ENCODE measurements at regions not wholly inside any gene's neighbourhood (a gene's known extent, or its start where the extent isn't known, plus 50 kb on each side); places are given as distances from the start of the nearest gene placed in this dataset.

- H3K9me3 ChIP-seq (ENCODE audit: control insufficient read depth, insufficient read depth, low read length): peaks cover 12% of the 10 kb centered on the region; the same call in 1 of the 2 replicates
- H3K9ac ChIP-seq (ENCODE audit: low read depth, low read length): no peak overlapping the region
- no peaks in the 10 kb centered on the region for H3K27me3 ChIP-seq (ENCODE audit: control insufficient read depth, insufficient read depth, low read length)
- H3K36me3 ChIP-seq (ENCODE audit: control insufficient read depth, insufficient read depth, low read length): no peaks in the 10 kb centered on the region
- no peak overlapping the region for H3K4me3 ChIP-seq (ENCODE audit: low read depth, low read length)
- H3K4me1 ChIP-seq (ENCODE audit: control insufficient read depth, insufficient read depth, low read length): peaks cover 23% of the 10 kb centered on the region
- no peak overlapping the region for H3K27ac ChIP-seq (ENCODE audit: low read depth, low read length)
Measured at GRCh38 chr6:128738112-128738511, 144.8 kb upstream of the LAMA2 start.

GRCh38 chr6:128736780-128737179 lies 146.2 kb upstream of the LAMA2 start:
- Histone ChIP-seq H3K4me1 (ENCODE audit: control insufficient read depth, insufficient read depth, low read length) (peaks cover 16% of the 10 kb centered on the region), H3K9ac (ENCODE audit: low read depth, low read length) (no peak overlapping the region), H3K36me3 (ENCODE audit: control insufficient read depth, insufficient read depth, low read length) (no peaks in the 10 kb centered on the region), H3K9me3 (ENCODE audit: control insufficient read depth, insufficient read depth, low read length) (peaks cover 7% of the 10 kb centered on the region; the same call in 1 of the 2 replicates), H3K27me3 (ENCODE audit: control insufficient read depth, insufficient read depth, low read length) (no peaks in the 10 kb centered on the region), H3K27ac (ENCODE audit: low read depth, low read length) (peak overlapping the region; percentile 21), H3K4me3 (ENCODE audit: low read depth, low read length) (no peak overlapping the region)

- H3K27me3 ChIP-seq (ENCODE audit: control insufficient read depth, insufficient read depth, low read length): no peaks in the 10 kb centered on the region
- no peaks in the 10 kb centered on the region for H3K36me3 ChIP-seq (ENCODE audit: control insufficient read depth, insufficient read depth, low read length)
- no peak overlapping the region for H3K4me3 ChIP-seq (ENCODE audit: low read depth, low read length)
- no peak overlapping the region for H3K27ac ChIP-seq (ENCODE audit: low read depth, low read length)
- no peaks in the 10 kb centered on the region for H3K9me3 ChIP-seq (ENCODE audit: control insufficient read depth, insufficient read depth, low read length)
- peaks cover 12% of the 10 kb centered on the region for H3K4me1 ChIP-seq (ENCODE audit: control insufficient read depth, insufficient read depth, low read length)
- no peak overlapping the region for H3K9ac ChIP-seq (ENCODE audit: low read depth, low read length)
Measured at GRCh38 chr6:128731249-128732165, 151.4 kb upstream of the LAMA2 start.

GRCh38 chr6:128727500-128727899 lies 155.4 kb upstream of the LAMA2 start:
- Histone ChIP-seq H3K4me3 (ENCODE audit: low read depth, low read length) (no peak overlapping the region), H3K9me3 (ENCODE audit: control insufficient read depth, insufficient read depth, low read length) (no peaks in the 10 kb centered on the region), H3K27ac (ENCODE audit: low read depth, low read length) (no peak overlapping the region)

GRCh38 chr6:128725271-128726233 lies 157.4 kb upstream of the LAMA2 start:
- H3K4me1 ChIP-seq (ENCODE audit: control insufficient read depth, insufficient read depth, low read length): peaks cover 52% of the 10 kb centered on the region
- H3K36me3 ChIP-seq (ENCODE audit: control insufficient read depth, insufficient read depth, low read length): no peaks in the 10 kb centered on the region
- no peak overlapping the region for H3K27ac ChIP-seq (ENCODE audit: low read depth, low read length)
- no peak overlapping the region for H3K9ac ChIP-seq (ENCODE audit: low read depth, low read length)
- no peak overlapping the region for H3K4me3 ChIP-seq (ENCODE audit: low read depth, low read length)
- no peaks in the 10 kb centered on the region for H3K9me3 ChIP-seq (ENCODE audit: control insufficient read depth, insufficient read depth, low read length)
- no peaks in the 10 kb centered on the region for H3K27me3 ChIP-seq (ENCODE audit: control insufficient read depth, insufficient read depth, low read length)

More at GRCh38 chr6:128727500-128727899, 155.4 kb upstream of the LAMA2 start:
- H3K9ac ChIP-seq (ENCODE audit: low read depth, low read length): no peak overlapping the region
- H3K4me1 ChIP-seq (ENCODE audit: control insufficient read depth, insufficient read depth, low read length): peaks cover 38% of the 10 kb centered on the region
- no peaks in the 10 kb centered on the region for H3K27me3 ChIP-seq (ENCODE audit: control insufficient read depth, insufficient read depth, low read length)
- H3K36me3 ChIP-seq (ENCODE audit: control insufficient read depth, insufficient read depth, low read length): no peaks in the 10 kb centered on the region

GRCh38 chr6:128724738-128725137 lies 158.2 kb upstream of the LAMA2 start:
- Histone ChIP-seq H3K27ac (ENCODE audit: low read depth, low read length) (peak overlapping the region; percentile 90), H3K9me3 (ENCODE audit: control insufficient read depth, insufficient read depth, low read length) (no peaks in the 10 kb centered on the region), H3K4me1 (ENCODE audit: control insufficient read depth, insufficient read depth, low read length) (peaks cover 60% of the 10 kb centered on the region), H3K36me3 (ENCODE audit: control insufficient read depth, insufficient read depth, low read length) (no peaks in the 10 kb centered on the region), H3K4me3 (ENCODE audit: low read depth, low read length) (no peak overlapping the region), H3K27me3 (ENCODE audit: control insufficient read depth, insufficient read depth, low read length) (no peaks in the 10 kb centered on the region), H3K9ac (ENCODE audit: low read depth, low read length) (no peak overlapping the region)

GRCh38 chr6:128723667-128724066 lies 159.3 kb upstream of the LAMA2 start:
- H3K4me3 ChIP-seq (ENCODE audit: low read depth, low read length): peak overlapping the region; percentile 36; the same call in 1 of the 2 replicates
- no peaks in the 10 kb centered on the region for H3K9me3 ChIP-seq (ENCODE audit: control insufficient read depth, insufficient read depth, low read length)
- no peaks in the 10 kb centered on the region for H3K27me3 ChIP-seq (ENCODE audit: control insufficient read depth, insufficient read depth, low read length)
- peaks cover 62% of the 10 kb centered on the region for H3K4me1 ChIP-seq (ENCODE audit: control insufficient read depth, insufficient read depth, low read length)
- H3K9ac ChIP-seq (ENCODE audit: low read depth, low read length): no peak overlapping the region
- H3K27ac ChIP-seq (ENCODE audit: low read depth, low read length): peak overlapping the region; percentile 90
- H3K36me3 ChIP-seq (ENCODE audit: control insufficient read depth, insufficient read depth, low read length): no peaks in the 10 kb centered on the region

GRCh38 chr6:128720891-128721290 lies 162.0 kb upstream of the LAMA2 start:
- peak overlapping the region; percentile 70 for H3K27ac ChIP-seq (ENCODE audit: low read depth, low read length)
- no peaks in the 10 kb centered on the region for H3K36me3 ChIP-seq (ENCODE audit: control insufficient read depth, insufficient read depth, low read length)
- H3K4me3 ChIP-seq (ENCODE audit: low read depth, low read length): peak overlapping the region; percentile 36; the same call in 1 of the 2 replicates
- H3K4me1 ChIP-seq (ENCODE audit: control insufficient read depth, insufficient read depth, low read length): peaks cover 62% of the 10 kb centered on the region
- H3K9ac ChIP-seq (ENCODE audit: low read depth, low read length): no peak overlapping the region
- H3K9me3 ChIP-seq (ENCODE audit: control insufficient read depth, insufficient read depth, low read length): no peaks in the 10 kb centered on the region
- H3K27me3 ChIP-seq (ENCODE audit: control insufficient read depth, insufficient read depth, low read length): no peaks in the 10 kb centered on the region

GRCh38 chr6:128719786-128720185 lies 163.2 kb upstream of the LAMA2 start:
- H3K9ac ChIP-seq (ENCODE audit: low read depth, low read length): no peak overlapping the region
- H3K27ac ChIP-seq (ENCODE audit: low read depth, low read length): no peak overlapping the region
- peaks cover 51% of the 10 kb centered on the region for H3K4me1 ChIP-seq (ENCODE audit: control insufficient read depth, insufficient read depth, low read length)

GRCh38 chr6:128713461-128713860 lies 169.5 kb upstream of the LAMA2 start:
- no peak overlapping the region for H3K9ac ChIP-seq (ENCODE audit: low read depth, low read length)
- H3K4me3 ChIP-seq (ENCODE audit: low read depth, low read length): no peak overlapping the region
- no peaks in the 10 kb centered on the region for H3K9me3 ChIP-seq (ENCODE audit: control insufficient read depth, insufficient read depth, low read length)
- no peaks in the 10 kb centered on the region for H3K27me3 ChIP-seq (ENCODE audit: control insufficient read depth, insufficient read depth, low read length)
- no peaks in the 10 kb centered on the region for H3K36me3 ChIP-seq (ENCODE audit: control insufficient read depth, insufficient read depth, low read length)
- H3K27ac ChIP-seq (ENCODE audit: low read depth, low read length): no peak overlapping the region
- no peaks in the 10 kb centered on the region for H3K4me1 ChIP-seq (ENCODE audit: control insufficient read depth, insufficient read depth, low read length)

More at GRCh38 chr6:128719786-128720185, 163.2 kb upstream of the LAMA2 start:
- Histone ChIP-seq H3K27me3 (ENCODE audit: control insufficient read depth, insufficient read depth, low read length) (no peaks in the 10 kb centered on the region), H3K9me3 (ENCODE audit: control insufficient read depth, insufficient read depth, low read length) (no peaks in the 10 kb centered on the region), H3K36me3 (ENCODE audit: control insufficient read depth, insufficient read depth, low read length) (no peaks in the 10 kb centered on the region), H3K4me3 (ENCODE audit: low read depth, low read length) (no peak overlapping the region)

Measured in HUES48 (cell line).